Spleen (tissue), 7 donors: ENCODE measurements at regions not wholly inside any gene's neighbourhood (a gene's known extent, or its start where the extent isn't known, plus 50 kb on each side); places are given as distances from the start of the nearest gene placed in this dataset.

Experiments
- CTCF ChIP-seq, 11 experiments: fragments of 200-600 bp in 7 of 11; fragments of 450-650 bp in 4 of 11; sonication (generic) in 4 of 11; IDR thresholded peaks in 8 of 11; conservative IDR thresholded peaks in 3 of 11; 1 replicate in 7 of 11; 2 replicates in 4 of 11; pipeline versions ENCODE4 v1.4.0 to v1.8.0; 2016 to 2021; ENCODE audit warnings: antibody characterized with exemption in 11 of 11, inconsistent platforms in 4 of 11, mild to moderate bottlenecking in 1 of 11
- POLR2A ChIP-seq, 3 donors: fragments of 450-650 bp; IDR thresholded peaks; one replicate each; pipeline ENCODE4 v1.5.1; 2017; ENCODE audit warnings: antibody characterized with exemption in 3 of 3, mild to moderate bottlenecking in 1 of 3
- POLR2AphosphoS5 ChIP-seq, 3 donors: sonication (generic); formaldehyde crosslinking; IDR thresholded peaks; one replicate each; pipeline ENCODE4 v1.5.1; 2017; ENCODE audit warnings: antibody characterized with exemption in 3 of 3
- donor health status: DM: no; HTN: no; CAD: no; lungs with moderate emphysema.
- donor health status: DM: no; HTN: no; CAD: no.
- donor health status: DM: no; HTN: no; CAD: no.

- TF ChIP-seq CTCF (IDR thresholded peaks at IDR 0.05 in 8 of 11, conservative IDR thresholded peaks at IDR 0.05 in 3 of 11) (no peak), POLR2A (IDR thresholded peaks at IDR 0.05) (no peak), POLR2AphosphoS5 (IDR thresholded peaks at IDR 0.05) (no peak)
Measured at GRCh38 chr3:40680685-40681657, 156.2 kb downstream of the ZNF621 start.
